Memory B cell (primary cell): ENCODE measurements at regions not wholly inside any gene's neighbourhood (a gene's known extent, or its start where the extent isn't known, plus 50 kb on each side); places are given as distances from the start of the nearest gene placed in this dataset.

Experiments
- ATAC-seq: fragments of 150-1000 bp; cut with Tn5 transposase; 2 replicates; pipeline ENCODE4 v1.10.0; 2021; ENCODE audit warnings: low read depth, mild to moderate bottlenecking, moderate library complexity
- DNase-seq, 2 donors: peaks; one replicate each; pipeline ENCODE4 v3.0.0; 2022; ENCODE audit warnings: low spot score in 2 of 2
- H3K27ac Mint-ChIP-seq: one replicate; pipeline ENCODE4 v1.8.0; 2022; ENCODE audit warnings: mild to moderate bottlenecking, moderate library complexity, mixed read lengths
- H3K27me3 Mint-ChIP-seq: one replicate; pipeline ENCODE4 v1.8.0; 2022; ENCODE audit warnings: mixed read lengths
- H3K36me3 Mint-ChIP-seq: one replicate; pipeline ENCODE4 v1.8.0; 2022; ENCODE audit warnings: mild to moderate bottlenecking, mixed read lengths
- H3K4me1 Mint-ChIP-seq: one replicate; pipeline ENCODE4 v1.8.0; 2022; ENCODE audit warnings: mixed read lengths
- H3K4me3 Mint-ChIP-seq: one replicate; pipeline ENCODE4 v1.8.0; 2022; ENCODE audit warnings: mild to moderate bottlenecking, moderate library complexity, mixed read lengths
- H3K9me3 Mint-ChIP-seq: one replicate; pipeline ENCODE4 v1.8.0; 2022; ENCODE audit warnings: mixed read lengths

DNA sequence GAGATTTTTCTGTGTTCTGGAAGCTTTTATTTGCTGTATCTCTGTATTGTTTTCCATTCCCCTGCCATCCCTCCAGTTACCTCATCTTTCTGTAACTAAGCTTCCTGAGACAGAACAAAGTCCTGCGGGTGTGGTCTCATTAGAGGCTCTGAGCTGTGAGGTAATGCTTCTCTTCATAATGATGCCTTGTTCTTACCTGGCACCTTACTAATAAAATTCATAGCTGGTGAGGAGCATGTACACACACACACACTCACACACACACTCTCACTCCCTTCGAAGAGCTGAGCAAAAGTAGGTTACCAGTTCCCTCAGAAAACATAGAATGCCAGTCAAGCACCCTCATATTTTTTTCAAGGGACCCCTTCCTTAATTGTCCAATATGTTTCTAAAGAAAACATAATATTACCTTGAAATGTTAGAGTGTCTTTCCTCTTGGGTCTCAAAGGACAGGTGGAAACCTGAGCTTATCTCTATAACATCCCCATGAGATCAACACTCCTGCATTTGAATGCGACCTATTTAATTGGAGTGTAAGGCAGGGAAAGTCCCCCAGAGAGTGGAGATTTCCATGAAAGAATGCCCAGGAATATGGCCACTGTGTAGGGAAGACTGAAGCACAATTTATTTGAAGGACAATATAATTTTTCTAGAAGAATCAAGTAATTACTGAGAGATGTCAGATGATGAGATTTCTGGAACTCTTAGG, 161.6 kb upstream of the NCK2 start:
- H3K4me3 Mint-ChIP-seq = no peak overlapping the region

DNA sequence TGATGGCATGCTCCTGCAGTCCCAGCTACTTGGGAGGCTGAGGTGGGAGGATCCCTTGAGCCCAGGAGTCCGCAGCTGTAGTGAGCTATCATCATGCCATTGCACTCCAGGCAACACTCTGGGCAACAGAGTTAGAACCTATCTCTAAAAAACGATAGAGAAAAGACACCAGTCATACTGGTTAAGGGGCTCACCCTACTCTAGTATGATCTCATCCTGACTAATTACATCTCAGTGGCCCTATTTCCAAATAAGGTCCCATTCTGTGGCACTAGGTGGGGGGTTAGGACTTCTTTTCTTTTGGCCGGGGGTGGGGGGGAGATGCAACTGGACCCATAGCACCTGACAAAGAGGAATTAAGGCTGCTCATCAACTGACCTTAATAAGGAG, 163.2 kb upstream of the NCK2 start:
- Mint-ChIP-seq H3K9me3 (no peaks in the 10 kb centered on the region), H3K27ac (no peak overlapping the region), H3K27me3 (peaks cover 8% of the 10 kb centered on the region), H3K36me3 (no peaks in the 10 kb centered on the region), H3K4me3 (no peak overlapping the region), H3K4me1 (peaks cover under 1% of the 10 kb centered on the region)
- ATAC-seq = no peak
- no peak for DNase-seq

More for the DNA sequence above, 161.6 kb upstream of the NCK2 start:
- peaks cover 5% of the 10 kb centered on the region for H3K9me3 Mint-ChIP-seq
- no peak overlapping the region for H3K27ac Mint-ChIP-seq
- H3K4me1 Mint-ChIP-seq = no peaks in the 10 kb centered on the region
- DNase-seq (no peak), ATAC-seq (no peak)
- H3K27me3 Mint-ChIP-seq = peaks cover 11% of the 10 kb centered on the region
- no peaks in the 10 kb centered on the region for H3K36me3 Mint-ChIP-seq

DNA sequence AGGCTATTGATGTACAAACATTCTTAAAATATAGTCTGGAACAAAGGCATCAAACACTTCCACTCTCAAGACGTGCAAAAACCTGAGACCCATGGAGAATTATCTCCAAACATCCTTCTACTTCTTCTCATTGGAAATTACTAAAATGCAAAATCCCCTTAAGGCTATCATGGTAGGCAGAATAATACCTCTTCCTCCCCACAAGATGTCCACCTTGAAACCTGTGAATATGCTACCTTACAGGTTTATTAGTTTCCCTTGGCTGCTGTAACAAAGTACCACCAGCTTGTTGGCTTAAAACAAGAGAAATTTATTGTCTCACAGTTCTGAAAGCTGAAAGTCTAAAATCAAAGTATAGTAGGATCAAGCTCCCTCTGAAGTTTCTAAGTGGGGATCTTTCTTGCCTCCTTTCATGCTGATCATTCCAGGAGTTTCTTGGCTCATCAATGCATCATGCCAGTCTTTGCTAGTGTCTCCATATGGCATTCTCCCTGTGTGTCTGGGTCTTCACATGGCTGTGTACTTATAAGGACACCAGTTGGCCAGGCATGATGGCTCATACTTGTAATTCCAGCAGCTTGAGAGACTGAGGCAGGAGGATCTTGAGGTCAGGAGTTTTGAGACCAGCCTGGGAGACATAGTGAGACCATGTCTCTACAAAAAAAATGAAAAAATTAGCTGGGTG, 163.7 kb upstream of the NCK2 start:
- DNase-seq (no peak), ATAC-seq (no peak)
- Mint-ChIP-seq H3K4me1 (peaks cover 5% of the 10 kb centered on the region), H3K27ac (no peak overlapping the region), H3K27me3 (peaks cover 8% of the 10 kb centered on the region), H3K4me3 (no peak overlapping the region), H3K36me3 (no peaks in the 10 kb centered on the region), H3K9me3 (no peaks in the 10 kb centered on the region)

DNA sequence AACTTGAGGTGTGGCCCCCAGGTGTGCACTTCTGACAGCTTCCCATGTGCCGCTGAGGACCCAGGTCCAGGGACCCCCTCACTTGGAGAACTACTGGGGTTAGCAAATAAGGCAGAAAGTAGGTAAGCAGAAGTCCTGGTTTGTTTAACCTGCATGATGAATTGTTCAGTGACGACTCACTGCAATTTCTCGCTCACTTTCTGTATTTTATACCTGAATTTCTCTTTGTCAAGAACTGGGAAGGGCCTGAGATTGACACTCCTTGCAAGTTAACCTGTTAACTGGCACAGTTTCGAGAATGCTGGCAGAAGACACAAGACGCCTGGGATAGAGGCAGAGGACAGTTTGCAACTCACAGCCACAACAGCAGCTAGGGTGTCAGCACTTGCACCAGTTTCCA, 164.5 kb upstream of the NCK2 start:
- peaks cover 8% of the 10 kb centered on the region for H3K27me3 Mint-ChIP-seq
- peaks cover 5% of the 10 kb centered on the region for H3K4me1 Mint-ChIP-seq
- H3K9me3 Mint-ChIP-seq = no peaks in the 10 kb centered on the region
- no peak overlapping the region for H3K27ac Mint-ChIP-seq
- H3K36me3 Mint-ChIP-seq = no peaks in the 10 kb centered on the region
- ATAC-seq (no peak), DNase-seq (no peak)
- no peak overlapping the region for H3K4me3 Mint-ChIP-seq

DNA sequence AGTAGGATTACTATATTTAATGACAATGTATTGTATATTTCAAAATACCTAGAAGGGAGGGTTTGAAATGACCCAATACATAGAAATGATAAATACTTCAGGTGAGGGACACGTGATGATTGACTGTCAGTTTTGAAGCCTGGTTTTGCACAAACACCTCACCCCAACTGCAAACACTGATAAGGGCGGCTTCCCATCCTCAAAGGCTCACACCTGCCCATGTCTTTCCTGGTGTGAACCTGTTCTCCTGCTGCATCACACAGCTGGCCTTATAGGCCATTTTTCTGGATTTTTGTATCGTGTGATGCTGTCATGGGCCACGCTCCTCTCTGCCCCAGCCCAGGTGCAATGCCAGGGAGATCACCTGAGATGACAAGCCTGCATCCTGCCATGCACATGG, 166.5 kb upstream of the NCK2 start:
- Mint-ChIP-seq H3K9me3 (no peaks in the 10 kb centered on the region), H3K27me3 (peaks cover 9% of the 10 kb centered on the region), H3K27ac (no peak overlapping the region), H3K4me1 (peaks cover 7% of the 10 kb centered on the region), H3K4me3 (no peak overlapping the region), H3K36me3 (no peaks in the 10 kb centered on the region)
- ATAC-seq (no peak), DNase-seq (no peak)

DNA sequence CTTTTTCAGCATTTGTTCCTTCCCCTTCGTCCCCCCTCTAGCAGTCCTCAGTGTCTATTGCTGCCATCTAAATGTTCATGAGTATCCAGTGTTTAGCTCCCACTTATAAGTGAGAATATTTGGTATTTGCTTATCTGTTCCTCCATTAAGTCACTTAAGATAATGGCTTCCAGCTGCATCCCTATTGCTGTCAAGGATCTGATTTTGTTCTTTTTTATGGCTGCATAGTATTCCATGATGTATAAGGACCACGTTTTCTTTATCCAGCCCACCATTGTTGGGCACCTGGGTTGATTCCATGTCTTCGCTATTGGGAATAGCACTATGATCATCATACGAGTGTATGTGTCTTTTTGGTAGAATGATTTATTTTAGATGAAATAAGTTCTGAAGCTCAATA, 166.9 kb upstream of the NCK2 start:
- H3K36me3 Mint-ChIP-seq = no peaks in the 10 kb centered on the region
- ATAC-seq (no peak), DNase-seq (no peak)
- peaks cover 12% of the 10 kb centered on the region for H3K27me3 Mint-ChIP-seq
- peaks cover 8% of the 10 kb centered on the region for H3K4me1 Mint-ChIP-seq
- no peak overlapping the region for H3K4me3 Mint-ChIP-seq
- H3K9me3 Mint-ChIP-seq = no peaks in the 10 kb centered on the region
- no peak overlapping the region for H3K27ac Mint-ChIP-seq

DNA sequence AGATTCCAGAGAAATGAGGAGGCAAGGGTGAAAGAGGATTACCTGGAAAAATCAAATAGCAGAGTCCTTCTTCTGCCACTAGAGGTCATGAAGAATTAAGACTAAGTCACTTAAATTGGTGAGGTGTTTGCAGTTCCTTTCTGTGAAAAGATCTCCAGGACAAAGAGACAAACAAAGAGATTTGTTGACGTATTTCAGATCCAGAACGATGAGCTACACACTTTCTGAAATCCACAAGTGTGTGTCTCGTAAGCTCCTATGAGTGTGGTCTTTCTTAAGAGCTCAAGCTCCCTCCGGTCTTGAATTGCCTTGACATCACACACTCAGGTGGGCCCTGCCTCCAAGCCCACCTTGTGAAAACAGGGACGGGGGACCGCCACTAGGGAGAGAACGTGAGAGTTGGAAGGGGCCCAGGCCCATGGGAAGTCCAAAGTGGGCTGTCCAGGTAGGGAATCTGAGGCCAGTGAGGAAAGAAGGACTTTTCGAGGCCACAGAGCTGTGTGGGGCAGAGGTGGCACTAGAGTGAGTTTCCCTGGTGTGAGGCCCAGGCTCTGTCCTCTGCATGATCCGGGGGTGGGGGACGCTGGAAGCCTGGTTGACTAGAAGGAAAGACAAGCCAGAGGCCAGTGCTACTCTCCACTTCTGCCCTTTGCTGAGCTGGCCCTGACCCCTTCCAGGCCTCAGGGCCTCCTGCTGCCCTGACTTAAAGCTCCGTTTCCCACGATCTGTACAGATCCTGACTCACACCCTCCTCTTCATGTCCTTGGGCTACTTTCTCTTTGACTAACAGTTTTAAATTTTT, 168.1 kb upstream of the NCK2 start:
- H3K9me3 Mint-ChIP-seq = no peaks in the 10 kb centered on the region

DNA sequence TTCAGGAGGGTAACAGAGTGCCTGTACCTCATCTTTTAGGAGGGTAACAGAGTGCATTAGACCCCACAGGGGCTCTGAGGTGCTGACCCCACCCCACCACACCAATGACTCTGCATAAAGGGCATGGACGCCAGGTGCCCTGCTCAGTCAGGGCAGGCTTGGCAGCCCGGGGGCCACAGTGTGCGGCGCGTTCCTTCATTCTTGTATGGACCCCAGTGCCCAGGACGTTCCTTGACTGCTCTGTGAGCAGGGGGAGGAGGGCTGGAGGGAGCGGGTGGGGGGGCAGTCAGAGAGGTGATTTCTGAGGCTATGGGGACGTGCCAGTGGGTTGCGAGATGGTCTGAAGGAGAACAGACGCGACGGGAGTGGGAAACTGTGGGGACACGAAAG, 168.7 kb upstream of the NCK2 start:
- peaks cover 12% of the 10 kb centered on the region for H3K4me1 Mint-ChIP-seq
- peak overlapping the region; percentile 49 for H3K27ac Mint-ChIP-seq
- DNase-seq = no peak
- ATAC-seq = no peak
- H3K4me3 Mint-ChIP-seq = no peak overlapping the region
- H3K27me3 Mint-ChIP-seq = peaks cover 13% of the 10 kb centered on the region
- H3K36me3 Mint-ChIP-seq = no peaks in the 10 kb centered on the region
- no peaks in the 10 kb centered on the region for H3K9me3 Mint-ChIP-seq

More for the DNA sequence above, 168.1 kb upstream of the NCK2 start:
- ATAC-seq (no peak), DNase-seq (peak in 1 of 2 donors; percentile 13)
- Mint-ChIP-seq H3K27me3 (peaks cover 12% of the 10 kb centered on the region), H3K4me3 (no peak overlapping the region), H3K36me3 (no peaks in the 10 kb centered on the region), H3K27ac (peak overlapping the region; percentile 49), H3K4me1 (peaks cover 8% of the 10 kb centered on the region)

DNA sequence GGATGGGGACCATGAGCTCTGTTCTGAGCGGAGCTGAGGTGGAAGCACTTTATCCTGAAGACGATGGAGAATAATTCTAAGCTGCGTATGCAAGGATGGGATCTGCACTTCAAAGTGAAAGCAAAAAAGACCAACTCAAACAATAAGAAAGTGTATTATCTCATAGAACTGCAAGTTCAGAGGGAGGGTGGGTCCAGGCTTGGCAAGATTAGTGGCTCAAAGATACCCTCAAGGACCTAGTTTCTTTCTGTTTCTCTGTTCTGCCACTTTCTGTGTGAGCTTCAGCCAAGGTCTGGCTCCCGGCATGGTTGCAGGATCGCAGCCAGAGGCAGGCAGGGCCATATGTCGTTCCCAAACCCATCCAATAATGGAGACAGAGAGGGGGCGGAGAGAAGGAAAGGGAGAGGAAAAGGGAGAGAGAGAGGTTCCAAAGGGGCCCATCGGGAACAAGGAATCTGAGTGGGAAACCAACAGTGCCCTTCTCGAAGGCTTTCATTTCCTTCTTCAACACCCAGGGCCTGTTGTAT, 169.2 kb upstream of the NCK2 start:
- H3K4me1 Mint-ChIP-seq = peaks cover 12% of the 10 kb centered on the region
- ATAC-seq = no peak
- no peaks in the 10 kb centered on the region for H3K36me3 Mint-ChIP-seq
- no peak for DNase-seq
- no peak overlapping the region for H3K4me3 Mint-ChIP-seq
- peak overlapping the region; percentile 49 for H3K27ac Mint-ChIP-seq
- H3K27me3 Mint-ChIP-seq = peaks cover 14% of the 10 kb centered on the region
- no peaks in the 10 kb centered on the region for H3K9me3 Mint-ChIP-seq

DNA sequence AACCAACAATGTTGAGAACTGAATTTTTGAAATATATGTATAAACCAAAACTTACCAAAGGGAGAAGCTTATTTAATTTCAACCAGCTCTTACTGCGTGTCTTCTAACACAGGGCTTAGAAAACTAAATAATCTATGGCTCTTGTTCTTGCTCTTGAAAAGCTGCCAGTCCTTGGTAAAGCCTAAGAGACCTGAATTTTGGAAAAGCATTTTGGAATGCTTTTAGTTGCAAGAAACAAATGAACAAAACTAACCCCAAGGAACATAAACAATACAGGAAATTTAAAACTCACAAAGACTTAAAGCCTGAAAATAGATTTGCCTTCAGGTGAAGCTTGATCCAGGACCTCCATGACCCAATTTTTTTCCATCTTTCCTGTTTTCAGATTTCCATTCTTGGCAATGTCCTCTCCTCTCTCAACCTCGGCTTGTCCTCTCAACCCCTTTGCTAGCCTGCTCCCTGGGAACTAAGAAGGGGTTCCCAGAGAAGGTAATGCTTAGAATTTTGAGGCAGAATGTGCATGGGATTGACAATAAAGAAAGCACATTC, 169.8 kb upstream of the NCK2 start:
- H3K36me3 Mint-ChIP-seq = no peaks in the 10 kb centered on the region
- no peaks in the 10 kb centered on the region for H3K9me3 Mint-ChIP-seq
- peaks cover 12% of the 10 kb centered on the region for H3K4me1 Mint-ChIP-seq
- peaks cover 19% of the 10 kb centered on the region for H3K27me3 Mint-ChIP-seq
- H3K27ac Mint-ChIP-seq = no peak overlapping the region
- no peak overlapping the region for H3K4me3 Mint-ChIP-seq
- ATAC-seq (no peak), DNase-seq (no peak)

DNA sequence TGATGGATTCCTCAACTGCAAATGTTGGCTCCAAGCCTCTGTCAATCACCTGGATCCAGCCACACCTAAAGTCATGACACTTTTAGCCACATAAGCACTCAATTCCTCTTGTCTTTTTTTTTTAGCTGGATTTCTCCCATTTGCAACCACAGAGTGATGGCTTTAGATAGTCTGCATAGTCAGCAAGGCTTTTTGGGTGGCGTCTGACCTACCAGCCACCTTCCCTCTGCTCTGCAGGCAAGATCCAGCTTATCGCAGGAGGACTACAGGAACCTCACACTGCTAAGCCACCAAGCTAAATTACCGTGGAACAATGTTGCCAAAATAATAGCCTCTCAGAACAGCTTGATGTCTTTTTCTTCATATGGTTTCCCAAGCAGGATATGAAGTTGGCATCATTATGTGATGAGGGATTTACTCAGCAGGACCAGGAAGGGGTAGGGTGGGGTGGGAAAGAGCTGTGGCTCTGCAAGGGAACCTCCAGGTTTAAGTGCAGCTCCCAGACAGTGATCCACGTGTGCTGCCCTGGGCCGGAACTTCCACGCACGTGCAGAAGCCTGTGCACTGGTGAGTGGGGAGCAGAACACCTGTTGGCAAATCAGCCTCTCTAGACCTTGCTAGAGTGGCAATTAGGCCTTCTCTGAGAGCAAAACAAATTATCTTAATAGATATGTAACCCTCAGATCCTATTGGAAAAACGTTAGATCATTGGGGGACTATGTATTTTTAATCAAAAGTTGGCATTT, 170.6 kb upstream of the NCK2 start:
- H3K9me3 Mint-ChIP-seq = no peaks in the 10 kb centered on the region
- H3K27ac Mint-ChIP-seq = no peak overlapping the region
- peaks cover 17% of the 10 kb centered on the region for H3K27me3 Mint-ChIP-seq
- DNase-seq (no peak), ATAC-seq (no peak)
- peaks cover 12% of the 10 kb centered on the region for H3K4me1 Mint-ChIP-seq
- H3K36me3 Mint-ChIP-seq = no peaks in the 10 kb centered on the region
- H3K4me3 Mint-ChIP-seq = no peak overlapping the region

DNA sequence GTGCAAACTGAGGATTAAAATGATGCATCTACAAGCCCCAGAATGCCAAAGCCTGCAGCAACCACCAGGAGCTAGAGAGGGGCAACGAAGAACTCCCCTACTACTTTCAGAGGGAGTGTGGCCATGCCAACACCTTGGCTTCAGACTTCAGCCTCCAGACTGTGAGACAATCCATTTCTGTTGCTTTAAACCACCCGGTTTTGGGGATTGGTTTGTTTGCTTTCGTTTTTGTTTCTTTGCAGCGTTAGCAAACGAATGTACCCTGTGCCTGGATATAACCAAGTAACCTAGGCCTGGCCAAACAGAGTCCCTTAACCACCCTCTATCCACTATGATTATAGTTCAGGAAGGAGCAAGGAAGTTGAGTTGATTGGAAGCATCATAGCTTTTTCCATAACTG, 171.2 kb upstream of the NCK2 start:
- ATAC-seq (no peak), DNase-seq (no peak)
- Mint-ChIP-seq H3K9me3 (no peaks in the 10 kb centered on the region), H3K27ac (no peak overlapping the region), H3K27me3 (peaks cover 17% of the 10 kb centered on the region), H3K4me1 (peaks cover 12% of the 10 kb centered on the region), H3K4me3 (no peak overlapping the region), H3K36me3 (no peaks in the 10 kb centered on the region)

DNA sequence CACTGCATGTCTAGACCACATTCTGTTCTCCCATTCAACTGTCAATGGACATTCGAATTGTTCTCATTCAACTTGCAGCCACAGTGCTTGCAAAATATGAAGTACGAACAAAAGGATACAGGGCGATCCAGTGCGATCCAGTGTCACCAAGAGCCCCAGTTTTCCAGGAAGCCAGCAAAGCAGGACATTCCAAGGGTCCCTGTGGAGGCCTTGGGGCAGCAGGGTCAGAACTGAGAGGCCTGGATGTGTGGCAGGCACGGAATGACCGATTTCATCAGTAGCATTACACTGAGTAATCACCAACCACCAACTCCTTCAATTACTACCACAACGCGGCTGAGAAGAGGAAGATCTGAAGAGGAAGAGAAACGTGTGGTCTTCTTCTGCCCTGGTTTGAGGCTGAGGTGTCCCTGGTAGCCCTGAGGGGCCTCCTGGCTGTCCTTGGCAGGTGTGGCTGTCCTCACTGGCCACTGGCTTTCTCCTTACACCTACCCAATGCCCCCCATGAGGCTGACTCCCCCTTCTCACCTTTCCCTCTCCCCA, 172.7 kb upstream of the FHL2 start:
- no peak overlapping the region for H3K27ac Mint-ChIP-seq
- H3K4me3 Mint-ChIP-seq = no peak overlapping the region
- H3K9me3 Mint-ChIP-seq = no peaks in the 10 kb centered on the region
- H3K27me3 Mint-ChIP-seq = peaks cover 21% of the 10 kb centered on the region
- no peaks in the 10 kb centered on the region for H3K36me3 Mint-ChIP-seq
- no peak for DNase-seq
- no peak for ATAC-seq
- peaks cover 10% of the 10 kb centered on the region for H3K4me1 Mint-ChIP-seq
